ENCODE measurements at regions not wholly inside any gene's neighbourhood (a gene's known extent, or its start where the extent isn't known, plus 50 kb on each side); places are given as distances from the start of the nearest gene placed in this dataset.

- DNase-seq (ENCODE audit: low spot score) = no peak
Measured at GRCh38 chr10:42973411-42973810, 103.5 kb upstream of the RET start.

GRCh38 chr10:42973870-42974692, 102.8 kb upstream of the RET start:
- no peak for DNase-seq (ENCODE audit: low spot score)

- DNase-seq (ENCODE audit: low spot score) = no peak
Measured at GRCh38 chr10:42974693-42975002, 102.2 kb upstream of the RET start.

- no peak for DNase-seq (ENCODE audit: low spot score)
Measured at GRCh38 chr10:42975005-42975493, 101.8 kb upstream of the RET start.

GRCh38 chr10:42975558-42976340, 101.1 kb upstream of the RET start:
- no peak for DNase-seq (ENCODE audit: low spot score)

GRCh38 chr10:42976351-42977031, 100.4 kb upstream of the RET start:
- no peak for DNase-seq (ENCODE audit: low spot score)

- no peak for DNase-seq (ENCODE audit: low spot score)
Measured at GRCh38 chr10:42977032-42977416, 99.8 kb upstream of the RET start.

GRCh38 chr10:42979181-42979580, 97.7 kb upstream of the RET start:
- DNase-seq (ENCODE audit: low spot score) = no peak

- no peak for DNase-seq (ENCODE audit: low spot score)
Measured at GRCh38 chr10:42979721-42980467, 97.0 kb upstream of the RET start.

- no peak for DNase-seq (ENCODE audit: low spot score)
Measured at GRCh38 chr10:42980553-42981357, 96.1 kb upstream of the RET start.

GRCh38 chr10:42981358-42982236, 95.3 kb upstream of the RET start:
- DNase-seq (ENCODE audit: low spot score) = no peak

- DNase-seq (ENCODE audit: low spot score) = no peak
Measured at GRCh38 chr10:42982891-42983506, 93.9 kb upstream of the RET start.

GRCh38 chr10:42983591-42983990, 93.3 kb upstream of the RET start:
- DNase-seq (ENCODE audit: low spot score) = no peak

GRCh38 chr10:42984035-42984610, 92.7 kb upstream of the RET start:
- DNase-seq (ENCODE audit: low spot score) = no peak

- no peak for DNase-seq (ENCODE audit: low spot score)
Measured at GRCh38 chr10:42984761-42985325, 92.0 kb upstream of the RET start.

GRCh38 chr10:42985436-42986316, 91.2 kb upstream of the RET start:
- DNase-seq (ENCODE audit: low spot score) = no peak

GRCh38 chr10:42986633-42987032, 90.2 kb upstream of the RET start:
- DNase-seq (ENCODE audit: low spot score) = no peak

GRCh38 chr10:42987121-42987541, 89.7 kb upstream of the RET start:
- DNase-seq (ENCODE audit: low spot score) = no peak

Measured in CD4-positive, alpha-beta T cell treated with Interleukin-15 for 4 hours (primary cell).